Endothelial cell of umbilical vein (primary cell): ENCODE measurements at regions not wholly inside any gene's neighbourhood (a gene's known extent, or its start where the extent isn't known, plus 50 kb on each side); places are given as distances from the start of the nearest gene placed in this dataset.

ENCODE experiments used
- BruUV-seq: library from RNA; stranded (reverse); fragments of 400-500 nt; replicated peaks from 2 replicates; lab custom pipeline; 2021; lab: Mats Ljungman, UMichigan
- CTCF ChIA-PET: fragments of 300-600, 350-600 bp; sonication (Branson Sonifier 250); formaldehyde crosslinking; loops from one replicate; lab custom pipeline; 2021; ENCODE audit warnings: antibody characterized with exemption, inconsistent platforms; lab: Charles Lee
- POLR2A ChIA-PET: fragments of 300-600, 350-600 bp; sonication (Branson Sonifier 250); formaldehyde crosslinking; loops from one replicate; lab custom pipeline; 2021; ENCODE audit warnings: antibody characterized with exemption, inconsistent platforms; lab: Charles Lee
- DNase-seq: peaks from one replicate; pipeline ENCODE4 v3.0.0-alpha.2; 2011; ENCODE audit warnings: low read depth, low spot score
- FAIRE-seq: peaks from 2 replicates; lab custom pipeline; 2011; peaks lifted over from hg19 to GRCh38; lab: Jason Lieb, UNC
- H2AFZ ChIP-seq: 2 replicates; pipeline ENCODE4 v1.6.0; 2012; ENCODE audit warnings: low read depth, low read length, control low read depth, inconsistent platforms
- H3K27ac ChIP-seq: 2 replicates; pipeline ENCODE4 v1.5.1; 2011; ENCODE audit warnings: low read depth, mild to moderate bottlenecking, control low read depth, low read length, moderate library complexity; ENCODE audit not compliant: insufficient read depth
- H3K27me3 ChIP-seq, 2 experiments: 2 replicates each; pipeline versions ENCODE4 v1.6.0 to v1.6.1; 2011; ENCODE audit warnings: low read length in 2 of 2, mixed read lengths in 1 of 2; ENCODE audit not compliant: control insufficient read depth in 2 of 2, insufficient read depth in 2 of 2
- H3K36me3 ChIP-seq, 2 experiments: 2 replicates in 1 of 2; 3 replicates in 1 of 2; pipeline ENCODE4 v1.5.1; 2011; ENCODE audit warnings: low read length in 2 of 2, mild to moderate bottlenecking in 1 of 2, moderate library complexity in 1 of 2; ENCODE audit not compliant: control insufficient read depth in 2 of 2, insufficient read depth in 2 of 2; ENCODE audit errors: extremely low read depth in 1 of 2
- H3K4me1 ChIP-seq: 3 replicates; pipeline ENCODE4 v1.5.1; 2011; ENCODE audit warnings: mild to moderate bottlenecking, low read length; ENCODE audit not compliant: control insufficient read depth, insufficient read depth; ENCODE audit errors: extremely low read depth
- H3K4me2 ChIP-seq: 2 replicates; pipeline ENCODE4 v1.6.1; 2011; ENCODE audit warnings: low read length, control low read depth, mixed read lengths; ENCODE audit not compliant: insufficient read depth
- H3K4me3 ChIP-seq, 3 experiments: fragments of 200-600 bp in 1 of 3; sonication (generic), shearing (Covaris generic) in 1 of 3; replicated peaks in 1 of 3; 2 replicates each; pipeline ENCODE4 v1.5.1; 2011 to 2016; ENCODE audit warnings: control low read depth in 3 of 3, low read length in 3 of 3, mild to moderate bottlenecking in 2 of 3, inconsistent platforms in 1 of 3, low read depth in 1 of 3, moderate library complexity in 1 of 3; ENCODE audit not compliant: insufficient read depth in 1 of 3
- H3K79me2 ChIP-seq: 2 replicates; pipeline ENCODE4 v1.6.0; 2012; ENCODE audit warnings: low read length, inconsistent platforms; ENCODE audit not compliant: control insufficient read depth, insufficient read depth
- H3K9ac ChIP-seq: replicated peaks from 2 replicates; pipeline ENCODE3; 2011; ENCODE audit warnings: low read length, control low read depth; ENCODE audit not compliant: insufficient read depth; ENCODE audit errors: extremely low read depth
- H3K9me1 ChIP-seq: replicated peaks from 3 replicates; pipeline ENCODE4 v1.6.0; 2011; ENCODE audit warnings: mild to moderate bottlenecking, low read length; ENCODE audit not compliant: control insufficient read depth, insufficient read depth; ENCODE audit errors: extremely low read depth
- H3K9me3 ChIP-seq: replicated peaks from 2 replicates; pipeline ENCODE4 v1.5.1; 2012; ENCODE audit warnings: low read length, inconsistent platforms; ENCODE audit not compliant: control insufficient read depth, insufficient read depth
- H4K20me1 ChIP-seq: replicated peaks from 2 replicates; pipeline ENCODE3; 2011; ENCODE audit warnings: mild to moderate bottlenecking, low read length; ENCODE audit not compliant: control insufficient read depth, insufficient read depth; ENCODE audit errors: extremely low read depth
- EZH2 ChIP-seq: IDR thresholded peaks from 2 replicates; pipeline ENCODE4 v1.6.1; 2012; ENCODE audit warnings: borderline replicate concordance, low read depth, mild to moderate bottlenecking, moderate library complexity, low read length, inconsistent platforms; ENCODE audit not compliant: severe bottlenecking
- MYC ChIP-seq: IDR thresholded peaks from one replicate; pipeline ENCODE4 v1.6.1; 2011; ENCODE audit warnings: mild to moderate bottlenecking, low read depth, low read length
- POLR2A ChIP-seq: IDR thresholded peaks from 2 replicates; pipeline ENCODE4 v1.6.1; 2012; ENCODE audit warnings: low read depth, mild to moderate bottlenecking, control low read depth, low read length
- POLR2AphosphoS5 ChIP-seq: IDR thresholded peaks from 2 replicates; pipeline ENCODE4 v1.6.1; 2012; ENCODE audit warnings: low read depth, mild to moderate bottlenecking, control low read depth, low read length, moderate library complexity; ENCODE audit not compliant: insufficient read depth
- dilution Hi-C: fragments of 300-500 bp; cut with MboI; formaldehyde crosslinking; loops from one replicate; pipeline ENCODE4 v1.15.0; 2019; ENCODE audit warnings: low sequenced_read_pairs; ENCODE audit not compliant: extremely low pct_ligation_motif_present
- intact Hi-C: fragments of 100-400 bp; cut with micrococcal nuclease; formaldehyde crosslinking; loops from one replicate; pipeline ENCODE4 v1.10.0; 2022
- TF ChIP-seq, protein P1 (sequence below), 2 donors: IDR thresholded peaks; 1 replicate in 1 of 2; 2 replicates in 1 of 2; pipeline ENCODE4 v1.5.1; 2011; ENCODE audit warnings: low read length in 2 of 2, mild to moderate bottlenecking in 2 of 2, moderate library complexity in 2 of 2, control low read depth in 1 of 2, inconsistent platforms in 1 of 2, low read depth in 1 of 2; ENCODE audit not compliant: insufficient read depth in 1 of 2; ENCODE audit errors: extremely low read depth in 1 of 2

DNA sequence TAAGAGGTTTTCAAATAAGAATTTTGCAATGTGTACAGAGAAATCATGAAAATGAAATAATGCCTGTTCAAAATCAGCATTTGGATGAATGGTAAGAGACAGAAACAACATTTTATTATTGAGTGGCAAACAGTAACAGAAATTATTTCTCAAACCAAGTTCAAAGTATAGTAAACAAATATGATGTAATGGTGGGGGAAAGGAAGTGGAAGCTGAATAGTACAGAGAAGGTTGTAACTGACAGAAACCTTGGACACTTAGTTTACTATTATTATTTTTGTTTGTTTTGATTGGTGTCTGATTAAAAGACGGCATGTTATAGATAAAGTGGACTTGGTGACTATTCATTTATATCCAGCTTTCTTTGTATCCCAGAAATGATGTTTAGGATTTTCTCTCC lies 1637.4 kb upstream of the ACVR2A start:
- Histone ChIP-seq H3K9me1 (no peaks in the 10 kb centered on the region), H3K79me2 (no peaks in the 10 kb centered on the region), H3K4me1 (no peaks in the 10 kb centered on the region), H3K9me3 (no peaks in the 10 kb centered on the region), H3K9ac (no peak overlapping the region), H3K27ac (no peak overlapping the region), H3K4me3 (no peak overlapping the region), H3K27me3 (no peaks in the 10 kb centered on the region), H4K20me1 (no peaks in the 10 kb centered on the region), H2AFZ (no peak overlapping the region), H3K4me2 (no peak overlapping the region), H3K36me3 (no peaks in the 10 kb centered on the region)
- FAIRE-seq (no peak), DNase-seq (no peak)
- intact Hi-C loops, result no loop called here
- TF ChIP-seq, protein P1, sequence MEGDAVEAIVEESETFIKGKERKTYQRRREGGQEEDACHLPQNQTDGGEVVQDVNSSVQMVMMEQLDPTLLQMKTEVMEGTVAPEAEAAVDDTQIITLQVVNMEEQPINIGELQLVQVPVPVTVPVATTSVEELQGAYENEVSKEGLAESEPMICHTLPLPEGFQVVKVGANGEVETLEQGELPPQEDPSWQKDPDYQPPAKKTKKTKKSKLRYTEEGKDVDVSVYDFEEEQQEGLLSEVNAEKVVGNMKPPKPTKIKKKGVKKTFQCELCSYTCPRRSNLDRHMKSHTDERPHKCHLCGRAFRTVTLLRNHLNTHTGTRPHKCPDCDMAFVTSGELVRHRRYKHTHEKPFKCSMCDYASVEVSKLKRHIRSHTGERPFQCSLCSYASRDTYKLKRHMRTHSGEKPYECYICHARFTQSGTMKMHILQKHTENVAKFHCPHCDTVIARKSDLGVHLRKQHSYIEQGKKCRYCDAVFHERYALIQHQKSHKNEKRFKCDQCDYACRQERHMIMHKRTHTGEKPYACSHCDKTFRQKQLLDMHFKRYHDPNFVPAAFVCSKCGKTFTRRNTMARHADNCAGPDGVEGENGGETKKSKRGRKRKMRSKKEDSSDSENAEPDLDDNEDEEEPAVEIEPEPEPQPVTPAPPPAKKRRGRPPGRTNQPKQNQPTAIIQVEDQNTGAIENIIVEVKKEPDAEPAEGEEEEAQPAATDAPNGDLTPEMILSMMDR (IDR thresholded peaks at IDR 0.05; ENCODE audit: extremely low read depth in 1 of 2, insufficient read depth in 1 of 2, low read depth in 1 of 2, low read length in 2 of 2), result no peak
- no peak for TF ChIP-seq EZH2
- BruUV-seq, result no TSS peak
- CTCF ChIA-PET, result no interaction called here
- dilution Hi-C loops, result no loop called here
- POLR2A ChIA-PET, result no interaction called here

DNA sequence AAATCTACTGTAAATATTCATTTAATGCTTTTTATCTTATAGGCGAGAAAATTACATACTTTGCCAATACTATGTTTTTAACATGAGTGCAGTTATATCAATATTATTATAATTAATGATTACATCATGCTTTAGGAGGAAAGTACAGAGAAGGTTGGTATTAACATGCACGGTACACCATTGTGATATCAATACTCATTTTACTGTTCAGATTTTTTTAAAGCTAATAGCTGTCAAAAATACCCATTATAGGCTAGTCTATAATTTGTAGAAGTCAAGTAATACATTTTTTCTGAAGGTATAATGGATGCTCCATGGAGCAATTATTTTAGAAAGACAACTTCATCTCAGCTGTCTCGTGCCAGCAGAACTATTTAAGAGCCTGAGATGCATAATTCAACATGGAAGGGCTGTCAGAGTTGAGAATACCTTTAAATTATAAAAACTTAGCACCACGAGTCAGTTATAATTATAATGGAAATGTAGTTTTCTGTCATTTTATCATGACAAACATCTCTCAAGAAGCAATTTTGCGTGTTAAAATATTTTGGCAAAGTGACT lies 1641.7 kb upstream of the ACVR2A start:
- TF ChIP-seq POLR2A (no peak), POLR2AphosphoS5 (no peak), MYC (no peak)
- POLR2A ChIA-PET, result no interaction called here
- H2AFZ ChIP-seq, result no peak overlapping the region
- H3K9ac ChIP-seq, result no peak overlapping the region
- no peaks in the 10 kb centered on the region for H3K9me3 ChIP-seq
- no peaks in the 10 kb centered on the region for H4K20me1 ChIP-seq
- no peaks in the 10 kb centered on the region for H3K4me1 ChIP-seq
- FAIRE-seq (no peak), DNase-seq (no peak)
- H3K79me2 ChIP-seq, result no peaks in the 10 kb centered on the region
- CTCF ChIA-PET, result interaction anchor here (0.9 kb wide), 1 partner anchor 8 kb away, joined by 3 read pairs; no protein-coding TSS in a partner anchor
- no peaks in the 10 kb centered on the region for H3K9me1 ChIP-seq
- no peak overlapping the region for H3K27ac ChIP-seq
- no peak overlapping the region for H3K4me3 ChIP-seq
- H3K4me2 ChIP-seq, result no peak overlapping the region
- dilution Hi-C loops (no loop called here), intact Hi-C loops (no loop called here)
- H3K27me3 ChIP-seq, result no peaks in the 10 kb centered on the region
- H3K36me3 ChIP-seq, result no peaks in the 10 kb centered on the region
- BruUV-seq, result no TSS peak
